CD14-positive monocyte (primary cell): ENCODE measurements at regions not wholly inside any gene's neighbourhood (a gene's known extent, or its start where the extent isn't known, plus 50 kb on each side); places are given as distances from the start of the nearest gene placed in this dataset.

Source experiments
- DNase-seq, 3 donors: peaks; one replicate each; pipeline ENCODE4 v3.0.0-alpha.2; 2011 to 2022
- H2AFZ ChIP-seq: 2 replicates; pipeline ENCODE4 v1.6.0; 2012; ENCODE audit warnings: mild to moderate bottlenecking, low read depth, low read length, inconsistent platforms; ENCODE audit not compliant: insufficient read depth, poor library complexity, severe bottlenecking
- H3K27ac ChIP-seq, 2 donors: 1 replicate in 1 of 2; 2 replicates in 1 of 2; pipeline ENCODE4 v1.5.1; 2012 to 2013; ENCODE audit warnings: low read length in 2 of 2, control low read depth in 1 of 2, inconsistent platforms in 1 of 2, low read depth in 1 of 2, mild to moderate bottlenecking in 1 of 2
- H3K27me3 ChIP-seq, 2 donors: one replicate each; pipeline versions ENCODE4 v1.6.0 to v1.6.1; 2011 to 2013; ENCODE audit warnings: low read length in 2 of 2; ENCODE audit not compliant: control insufficient read depth in 2 of 2, insufficient read depth in 2 of 2
- H3K36me3 ChIP-seq, 2 donors: replicated peaks in 1 of 2; 1 replicate in 1 of 2; 2 replicates in 1 of 2; pipeline versions ENCODE4 v1.5.1 to v1.6.1; 2012 to 2013; ENCODE audit warnings: low read length in 2 of 2, control low read depth in 1 of 2, inconsistent platforms in 1 of 2, mild to moderate bottlenecking in 1 of 2; ENCODE audit not compliant: insufficient read depth in 2 of 2, control insufficient read depth in 1 of 2
- H3K4me1 ChIP-seq, 2 donors: 1 replicate in 1 of 2; 2 replicates in 1 of 2; pipeline versions ENCODE4 v1.5.1 to v1.6.1; 2012 to 2013; ENCODE audit warnings: low read length in 2 of 2, control low read depth in 1 of 2, inconsistent platforms in 1 of 2, mild to moderate bottlenecking in 1 of 2, moderate library complexity in 1 of 2; ENCODE audit not compliant: insufficient read depth in 2 of 2, control insufficient read depth in 1 of 2
- H3K4me2 ChIP-seq: replicated peaks from 2 replicates; pipeline ENCODE3; 2012; ENCODE audit warnings: low read length, moderate library complexity, mild to moderate bottlenecking; ENCODE audit not compliant: poor library complexity, severe bottlenecking; ENCODE audit errors: extremely low read depth
- H3K4me3 ChIP-seq, 3 experiments: fragments of 200-600 bp in 1 of 3; sonication (generic) in 1 of 3; replicated peaks in 1 of 3; 1 replicate in 2 of 3; 2 replicates in 1 of 3; pipeline ENCODE4 v1.5.1; 2011 to 2013; ENCODE audit warnings: low read length in 3 of 3, mild to moderate bottlenecking in 3 of 3, control low read depth in 2 of 3, low read depth in 2 of 3, inconsistent platforms in 1 of 3, moderate library complexity in 1 of 3
- H3K79me2 ChIP-seq: 2 replicates; pipeline ENCODE4 v1.6.0; 2012; ENCODE audit warnings: mild to moderate bottlenecking, control low read depth, inconsistent platforms, low read length, moderate library complexity; ENCODE audit not compliant: insufficient read depth
- H3K9ac ChIP-seq: 2 replicates; pipeline ENCODE4 v1.6.0; 2017; ENCODE audit warnings: low read length, mild to moderate bottlenecking; ENCODE audit not compliant: insufficient read depth, poor library complexity, severe bottlenecking
- H3K9me3 ChIP-seq, 2 donors: replicated peaks in 1 of 2; 1 replicate in 1 of 2; 2 replicates in 1 of 2; pipeline versions ENCODE4 v1.5.1 to v1.6.1; 2012 to 2013; ENCODE audit warnings: low read length in 2 of 2, control low read depth in 1 of 2; ENCODE audit not compliant: control insufficient read depth in 1 of 2, insufficient read depth in 1 of 2
- H4K20me1 ChIP-seq: 2 replicates; pipeline ENCODE4 v1.6.0; 2012; ENCODE audit warnings: mild to moderate bottlenecking, low read length, control low read depth, moderate library complexity; ENCODE audit not compliant: insufficient read depth
- H3K27ac Mint-ChIP-seq, 7 donors: one replicate each; pipeline ENCODE4 v1.8.0; 2020; ENCODE audit warnings: mild to moderate bottlenecking in 7 of 7, mixed read lengths in 7 of 7, moderate library complexity in 6 of 7, inconsistent platforms in 2 of 7
- H3K27me3 Mint-ChIP-seq, 3 donors: one replicate each; pipeline ENCODE4 v1.8.0; 2021 to 2022; ENCODE audit warnings: low read depth in 3 of 3, mild to moderate bottlenecking in 3 of 3, mixed read lengths in 3 of 3, moderate library complexity in 3 of 3, inconsistent platforms in 1 of 3
- H3K36me3 Mint-ChIP-seq, 2 donors: one replicate each; pipeline ENCODE4 v1.8.0; 2020; ENCODE audit warnings: mixed read lengths in 2 of 2, inconsistent platforms in 1 of 2, mild to moderate bottlenecking in 1 of 2
- H3K4me1 Mint-ChIP-seq: one replicate; pipeline ENCODE4 v1.8.0; 2020; ENCODE audit warnings: mild to moderate bottlenecking, mixed read lengths
- H3K4me3 Mint-ChIP-seq, 2 donors: one replicate each; pipeline ENCODE4 v1.8.0; 2020; ENCODE audit warnings: mild to moderate bottlenecking in 2 of 2, mixed read lengths in 2 of 2, moderate library complexity in 1 of 2
- H3K9me3 Mint-ChIP-seq, 7 donors: one replicate each; pipeline ENCODE4 v1.8.0; 2020 to 2022; ENCODE audit warnings: mixed read lengths in 7 of 7, mild to moderate bottlenecking in 6 of 7, moderate library complexity in 6 of 7, inconsistent platforms in 2 of 7
- WGBS: methylation state at CpG from one replicate; pipeline ENCODE4 v1.1.5; 2013; ENCODE audit warnings: missing lambda C conversion rate; ENCODE audit not compliant: insufficient coverage; 5-methylcytosine and 5-hydroxymethylcytosine counted together
- intact Hi-C, 2 donors: fragments of 100-400 bp; cut with micrococcal nuclease; formaldehyde crosslinking; loops; one replicate each; pipeline versions ENCODE4 v1.15.0 to v1.15.1; 2023
- TF ChIP-seq, protein P1 (sequence below): fragments of 200-600 bp; IDR thresholded peaks from one replicate; pipeline ENCODE4 v1.8.0; 2022; ENCODE audit warnings: antibody characterized with exemption, mild to moderate bottlenecking

DNA sequence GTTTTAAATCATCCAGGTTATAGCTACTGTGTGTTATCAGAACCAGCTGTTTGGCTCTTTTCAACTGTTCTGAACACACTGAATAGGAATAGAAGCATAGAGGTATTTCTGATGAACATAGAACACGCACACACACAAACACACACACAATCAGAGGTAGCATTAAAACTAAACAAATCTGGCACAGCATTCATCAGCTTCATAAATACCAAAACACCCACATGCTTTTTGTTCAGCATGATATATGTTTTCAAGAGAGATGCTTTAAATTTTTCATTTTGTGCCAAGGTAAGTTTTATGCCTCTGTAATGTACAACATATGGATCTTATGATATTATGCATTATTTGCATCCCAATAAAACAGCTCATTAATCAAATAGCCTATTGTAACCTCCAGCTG lies 208.6 kb downstream of the GALC start:
- intact Hi-C loops = no loop called here
- DNase-seq = no peak
- Mint-ChIP-seq H3K36me3 (no peaks in the 10 kb centered on the region), H3K27me3 (peaks cover 0 to 1% (median 0%) of the 10 kb centered on the region in 3 donors), H3K4me1 (no peaks in the 10 kb centered on the region), H3K4me3 (no peak overlapping the region), H3K27ac (no peak overlapping the region), H3K9me3 (peaks cover 5 to 23% (median 13%) of the 10 kb centered on the region in 7 donors)
- Histone ChIP-seq H3K36me3 (no peaks in the 10 kb centered on the region), H3K4me3 (no peak overlapping the region), H3K27ac (no peak overlapping the region), H3K79me2 (no peaks in the 10 kb centered on the region), H3K9ac (no peak overlapping the region), H2AFZ (no peak overlapping the region), H3K27me3 (no peaks in the 10 kb centered on the region), H3K4me2 (no peak overlapping the region), H3K4me1 (no peaks in the 10 kb centered on the region), H3K9me3 (peaks cover 8 to 17% of the 10 kb centered on the region in 2 donors), H4K20me1 (no peaks in the 10 kb centered on the region)
- no CpG with 5 or more reads among the region's 1 CpG for WGBS
- TF ChIP-seq, protein P1, sequence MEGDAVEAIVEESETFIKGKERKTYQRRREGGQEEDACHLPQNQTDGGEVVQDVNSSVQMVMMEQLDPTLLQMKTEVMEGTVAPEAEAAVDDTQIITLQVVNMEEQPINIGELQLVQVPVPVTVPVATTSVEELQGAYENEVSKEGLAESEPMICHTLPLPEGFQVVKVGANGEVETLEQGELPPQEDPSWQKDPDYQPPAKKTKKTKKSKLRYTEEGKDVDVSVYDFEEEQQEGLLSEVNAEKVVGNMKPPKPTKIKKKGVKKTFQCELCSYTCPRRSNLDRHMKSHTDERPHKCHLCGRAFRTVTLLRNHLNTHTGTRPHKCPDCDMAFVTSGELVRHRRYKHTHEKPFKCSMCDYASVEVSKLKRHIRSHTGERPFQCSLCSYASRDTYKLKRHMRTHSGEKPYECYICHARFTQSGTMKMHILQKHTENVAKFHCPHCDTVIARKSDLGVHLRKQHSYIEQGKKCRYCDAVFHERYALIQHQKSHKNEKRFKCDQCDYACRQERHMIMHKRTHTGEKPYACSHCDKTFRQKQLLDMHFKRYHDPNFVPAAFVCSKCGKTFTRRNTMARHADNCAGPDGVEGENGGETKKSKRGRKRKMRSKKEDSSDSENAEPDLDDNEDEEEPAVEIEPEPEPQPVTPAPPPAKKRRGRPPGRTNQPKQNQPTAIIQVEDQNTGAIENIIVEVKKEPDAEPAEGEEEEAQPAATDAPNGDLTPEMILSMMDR = no peak

DNA sequence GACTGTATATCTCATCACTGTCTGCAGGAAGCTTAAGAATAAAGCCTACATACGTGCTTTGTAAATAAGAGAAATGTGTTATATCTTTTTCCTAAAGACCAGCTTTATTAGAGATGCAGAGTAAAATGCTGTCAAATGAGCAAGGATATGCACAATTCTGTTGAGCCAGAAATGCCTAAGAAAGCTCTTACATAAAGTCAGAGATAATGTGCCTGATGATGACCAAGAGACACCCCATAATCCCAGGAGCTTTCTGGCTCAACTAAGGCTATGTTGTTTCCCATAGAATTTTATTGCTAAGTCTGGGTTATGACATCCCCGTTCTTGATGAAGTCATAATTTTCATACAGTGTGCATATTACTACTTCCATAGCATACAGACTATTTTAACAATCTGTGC lies 209.9 kb downstream of the GALC start:
- Mint-ChIP-seq H3K27me3 (peaks cover 0 to 2% (median 1%) of the 10 kb centered on the region in 3 donors), H3K36me3 (no peaks in the 10 kb centered on the region), H3K9me3 (peaks cover 10 to 28% (median 14%) of the 10 kb centered on the region in 7 donors), H3K27ac (no peak overlapping the region), H3K4me1 (no peaks in the 10 kb centered on the region), H3K4me3 (no peak overlapping the region)
- no peaks in the 10 kb centered on the region for H3K4me1 ChIP-seq
- intact Hi-C loops = no loop called here
- no peak overlapping the region for H3K27ac ChIP-seq
- H3K4me2 ChIP-seq = no peak overlapping the region
- H3K27me3 ChIP-seq = no peaks in the 10 kb centered on the region
- H3K9me3 ChIP-seq = peaks cover 8 to 17% of the 10 kb centered on the region in 2 donors
- no peaks in the 10 kb centered on the region for H3K79me2 ChIP-seq
- no peak for DNase-seq
- H4K20me1 ChIP-seq = no peaks in the 10 kb centered on the region
- no peak overlapping the region for H3K9ac ChIP-seq
- no peaks in the 10 kb centered on the region for H3K36me3 ChIP-seq
- TF ChIP-seq, protein P1 = no peak
- no peak overlapping the region for H2AFZ ChIP-seq
- H3K4me3 ChIP-seq = no peak overlapping the region
- no CpG with 5 or more reads among the region's 2 CpGs for WGBS
